ENCODE measurements at regions not wholly inside any gene's neighbourhood (a gene's known extent, or its start where the extent isn't known, plus 50 kb on each side); places are given as distances from the start of the nearest gene placed in this dataset.

- TF ChIP-seq POLR2A (IDR thresholded peaks at IDR 0.05; ENCODE audit: extremely low read depth, insufficient read length): no peak
- no peak for TF ChIP-seq MAX (IDR thresholded peaks at IDR 0.05; ENCODE audit: low read depth, low read length)
- TF ChIP-seq, protein P1, sequence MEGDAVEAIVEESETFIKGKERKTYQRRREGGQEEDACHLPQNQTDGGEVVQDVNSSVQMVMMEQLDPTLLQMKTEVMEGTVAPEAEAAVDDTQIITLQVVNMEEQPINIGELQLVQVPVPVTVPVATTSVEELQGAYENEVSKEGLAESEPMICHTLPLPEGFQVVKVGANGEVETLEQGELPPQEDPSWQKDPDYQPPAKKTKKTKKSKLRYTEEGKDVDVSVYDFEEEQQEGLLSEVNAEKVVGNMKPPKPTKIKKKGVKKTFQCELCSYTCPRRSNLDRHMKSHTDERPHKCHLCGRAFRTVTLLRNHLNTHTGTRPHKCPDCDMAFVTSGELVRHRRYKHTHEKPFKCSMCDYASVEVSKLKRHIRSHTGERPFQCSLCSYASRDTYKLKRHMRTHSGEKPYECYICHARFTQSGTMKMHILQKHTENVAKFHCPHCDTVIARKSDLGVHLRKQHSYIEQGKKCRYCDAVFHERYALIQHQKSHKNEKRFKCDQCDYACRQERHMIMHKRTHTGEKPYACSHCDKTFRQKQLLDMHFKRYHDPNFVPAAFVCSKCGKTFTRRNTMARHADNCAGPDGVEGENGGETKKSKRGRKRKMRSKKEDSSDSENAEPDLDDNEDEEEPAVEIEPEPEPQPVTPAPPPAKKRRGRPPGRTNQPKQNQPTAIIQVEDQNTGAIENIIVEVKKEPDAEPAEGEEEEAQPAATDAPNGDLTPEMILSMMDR (IDR thresholded peaks at IDR 0.05; ENCODE audit: low read depth, low read length): no peak
- no peak for TF ChIP-seq MYC (IDR thresholded peaks at IDR 0.05; ENCODE audit: low read depth, low read length)
- no peak overlapping the region for H3K4me3 ChIP-seq (ENCODE audit: low read depth, low read length)
- DNase-seq (ENCODE audit: low read depth): no peak
Observed at GRCh38 chr5:159861086-159861485, 55.2 kb upstream of the ADRA1B start.

DNA sequence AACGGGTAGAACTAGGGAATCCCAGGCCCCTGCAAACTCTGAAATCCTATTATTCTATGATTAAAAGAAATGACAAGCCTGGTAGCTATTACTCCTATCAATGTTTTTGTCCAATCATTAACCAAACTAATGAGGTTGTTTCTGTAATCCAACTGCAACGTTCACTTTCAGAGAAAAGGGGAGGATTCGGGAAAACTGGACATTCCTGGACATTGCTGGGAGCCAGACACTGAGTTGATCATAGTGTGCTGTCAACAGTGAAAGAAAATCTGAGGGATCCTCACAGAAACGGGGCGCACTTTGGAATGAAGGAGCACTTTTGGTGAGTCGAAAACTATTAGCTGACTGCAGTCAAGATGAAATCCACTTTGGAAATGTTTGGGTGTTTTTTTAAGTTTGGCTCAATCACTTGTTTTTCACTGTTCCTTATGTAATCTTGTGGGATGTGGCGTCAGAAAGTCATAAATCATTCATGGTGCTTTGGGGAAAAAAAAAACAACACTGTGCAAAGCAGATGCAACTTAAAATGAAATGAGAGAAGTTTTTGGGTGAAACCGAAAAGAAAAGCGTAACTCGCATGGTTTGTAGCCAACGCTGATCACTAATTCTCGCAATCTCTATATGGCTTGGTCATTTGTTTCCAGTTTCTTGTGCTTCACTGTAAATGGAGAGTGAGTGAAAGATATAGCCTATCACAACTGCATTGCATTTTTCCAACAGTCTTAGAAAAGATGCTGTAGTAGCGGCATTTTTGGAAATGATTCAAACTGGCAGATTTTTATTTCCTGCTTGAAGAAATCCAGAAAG lies 51.2 kb upstream of the ADRA1B start:
- no peak overlapping the region for H3K4me3 ChIP-seq (ENCODE audit: low read depth, low read length)
- TF ChIP-seq POLR2A (IDR thresholded peaks at IDR 0.05; ENCODE audit: extremely low read depth, insufficient read length) (no peak), MAX (IDR thresholded peaks at IDR 0.05; ENCODE audit: low read depth, low read length) (no peak), MYC (IDR thresholded peaks at IDR 0.05; ENCODE audit: low read depth, low read length) (no peak)
- TF ChIP-seq, protein P1 (IDR thresholded peaks at IDR 0.05; ENCODE audit: low read depth, low read length): no peak
- no peak for DNase-seq (ENCODE audit: low read depth)

DNA sequence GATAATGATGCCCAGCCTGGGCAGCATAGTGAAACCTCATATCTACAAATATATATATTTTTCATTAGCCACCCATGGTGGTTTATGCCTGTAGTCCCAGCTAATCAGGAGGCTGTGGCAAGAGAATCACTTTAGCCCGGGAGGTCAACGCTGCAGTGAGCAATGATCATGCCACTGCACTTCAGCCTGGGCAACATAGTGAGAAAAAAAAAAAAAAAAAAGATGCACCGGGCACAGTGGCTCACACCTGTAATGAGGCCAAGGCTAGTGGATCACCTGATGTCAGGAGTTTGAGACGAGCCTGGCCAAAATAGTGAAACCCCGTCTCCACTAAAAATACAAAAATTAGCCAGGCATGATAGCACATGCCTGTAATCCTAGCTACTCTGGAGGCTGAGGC lies 50.2 kb upstream of the ADRA1B start:
- no peak for DNase-seq (ENCODE audit: low read depth)
- H3K4me3 ChIP-seq (ENCODE audit: low read depth, low read length): no peak overlapping the region
- TF ChIP-seq, protein P1 (IDR thresholded peaks at IDR 0.05; ENCODE audit: low read depth, low read length): no peak
- TF ChIP-seq MYC (IDR thresholded peaks at IDR 0.05; ENCODE audit: low read depth, low read length) (no peak), POLR2A (IDR thresholded peaks at IDR 0.05; ENCODE audit: extremely low read depth, insufficient read length) (no peak), MAX (IDR thresholded peaks at IDR 0.05; ENCODE audit: low read depth, low read length) (no peak)
